ENCODE measurements at regions not wholly inside any gene's neighbourhood (a gene's known extent, or its start where the extent isn't known, plus 50 kb on each side); places are given as distances from the start of the nearest gene placed in this dataset.

DNA sequence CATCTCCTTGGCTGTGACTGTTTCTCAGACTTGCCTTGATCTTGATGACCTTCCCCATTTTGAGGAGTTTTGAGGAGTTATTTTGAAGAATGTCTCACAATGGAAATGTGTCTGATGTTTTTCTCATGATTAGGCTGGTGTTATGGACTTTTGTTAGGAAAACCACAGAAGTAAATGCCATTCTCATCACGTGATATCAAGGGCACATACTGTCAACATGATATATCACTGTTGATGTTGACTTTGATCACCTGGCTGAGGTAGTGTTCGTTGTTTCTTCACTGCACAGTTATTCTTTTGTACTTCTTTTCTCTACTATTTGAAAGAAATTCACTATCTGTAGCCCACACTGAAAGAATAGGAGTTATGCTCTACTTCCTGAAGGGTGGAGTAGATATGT, 194.7 kb upstream of the MPHOSPH6 start:
- H3K4me1 ChIP-seq, result no peaks in the 10 kb centered on the region
- ATAC-seq (ENCODE audit: low FRiP score in 2 of 2) (no peak), DNase-seq (no peak)
- TF ChIP-seq EP300 (IDR thresholded peaks at IDR 0.05) (no peak), POLR2AphosphoS5 (IDR thresholded peaks at IDR 0.05) (no peak), POLR2A (IDR thresholded peaks at IDR 0.05) (no peak)
- TF ChIP-seq, protein P1, sequence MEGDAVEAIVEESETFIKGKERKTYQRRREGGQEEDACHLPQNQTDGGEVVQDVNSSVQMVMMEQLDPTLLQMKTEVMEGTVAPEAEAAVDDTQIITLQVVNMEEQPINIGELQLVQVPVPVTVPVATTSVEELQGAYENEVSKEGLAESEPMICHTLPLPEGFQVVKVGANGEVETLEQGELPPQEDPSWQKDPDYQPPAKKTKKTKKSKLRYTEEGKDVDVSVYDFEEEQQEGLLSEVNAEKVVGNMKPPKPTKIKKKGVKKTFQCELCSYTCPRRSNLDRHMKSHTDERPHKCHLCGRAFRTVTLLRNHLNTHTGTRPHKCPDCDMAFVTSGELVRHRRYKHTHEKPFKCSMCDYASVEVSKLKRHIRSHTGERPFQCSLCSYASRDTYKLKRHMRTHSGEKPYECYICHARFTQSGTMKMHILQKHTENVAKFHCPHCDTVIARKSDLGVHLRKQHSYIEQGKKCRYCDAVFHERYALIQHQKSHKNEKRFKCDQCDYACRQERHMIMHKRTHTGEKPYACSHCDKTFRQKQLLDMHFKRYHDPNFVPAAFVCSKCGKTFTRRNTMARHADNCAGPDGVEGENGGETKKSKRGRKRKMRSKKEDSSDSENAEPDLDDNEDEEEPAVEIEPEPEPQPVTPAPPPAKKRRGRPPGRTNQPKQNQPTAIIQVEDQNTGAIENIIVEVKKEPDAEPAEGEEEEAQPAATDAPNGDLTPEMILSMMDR (IDR thresholded peaks at IDR 0.05), result no peak
- WGBS, 2 donors, result 59 to 83% methylated on average over 2 of the region's 2 CpGs
- no peaks in the 10 kb centered on the region for H3K36me3 ChIP-seq
- no peaks in the 10 kb centered on the region for H3K27me3 ChIP-seq
- no peaks in the 10 kb centered on the region for H3K9me3 ChIP-seq
- H3K4me3 ChIP-seq, result no peak overlapping the region
- H3K27ac ChIP-seq, result no peak overlapping the region

DNA sequence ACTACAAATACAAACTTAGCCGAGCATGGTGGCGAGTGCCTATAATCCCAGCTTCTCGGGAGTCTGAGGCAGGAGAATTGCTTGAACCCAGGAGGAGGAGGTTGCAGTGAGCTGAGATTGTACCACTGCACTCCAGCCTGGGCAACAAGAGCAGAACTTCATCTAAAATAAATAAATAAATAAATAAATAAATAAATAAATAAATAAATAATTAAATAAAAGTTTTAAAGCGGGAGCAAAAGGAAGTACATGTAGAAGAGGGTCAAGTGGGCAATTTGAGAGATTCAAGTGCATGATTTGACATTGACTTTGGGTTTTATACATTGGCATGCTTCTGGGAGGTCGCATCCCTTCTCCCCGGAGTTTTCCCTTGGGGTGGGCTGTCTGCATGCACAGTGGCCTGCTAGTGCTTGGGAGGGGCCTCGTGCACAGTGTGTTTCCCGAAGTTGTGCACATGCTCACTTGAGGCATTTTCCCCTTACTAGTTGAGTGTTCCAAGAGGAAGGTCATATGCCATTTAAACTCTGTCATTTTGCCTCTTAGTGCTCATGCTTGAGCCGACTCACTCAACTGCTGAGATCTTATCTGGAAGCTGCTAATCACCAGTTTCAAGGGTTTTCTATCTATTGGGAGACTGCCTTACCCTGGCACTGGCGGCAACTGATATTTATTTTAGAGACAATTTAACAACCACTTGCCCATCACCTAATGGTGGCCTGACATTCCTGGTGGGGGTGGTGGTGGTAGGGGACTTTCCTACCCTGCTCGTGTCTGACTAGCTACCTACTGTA, 193.2 kb upstream of the MPHOSPH6 start:
- 74 to 78% methylated on average over 11 of the region's 11 CpGs for WGBS, 2 donors
- H3K4me3 ChIP-seq, result no peak overlapping the region
- no peak for TF ChIP-seq POLR2AphosphoS5 (IDR thresholded peaks at IDR 0.05)
- TF ChIP-seq POLR2A (IDR thresholded peaks at IDR 0.05), result no peak
- H3K36me3 ChIP-seq, result no peaks in the 10 kb centered on the region
- ATAC-seq (ENCODE audit: low FRiP score in 2 of 2) (no peak), DNase-seq (no peak)
- no peaks in the 10 kb centered on the region for H3K27me3 ChIP-seq
- H3K9me3 ChIP-seq, result no peaks in the 10 kb centered on the region
- no peaks in the 10 kb centered on the region for H3K4me1 ChIP-seq
- no peak overlapping the region for H3K27ac ChIP-seq

DNA sequence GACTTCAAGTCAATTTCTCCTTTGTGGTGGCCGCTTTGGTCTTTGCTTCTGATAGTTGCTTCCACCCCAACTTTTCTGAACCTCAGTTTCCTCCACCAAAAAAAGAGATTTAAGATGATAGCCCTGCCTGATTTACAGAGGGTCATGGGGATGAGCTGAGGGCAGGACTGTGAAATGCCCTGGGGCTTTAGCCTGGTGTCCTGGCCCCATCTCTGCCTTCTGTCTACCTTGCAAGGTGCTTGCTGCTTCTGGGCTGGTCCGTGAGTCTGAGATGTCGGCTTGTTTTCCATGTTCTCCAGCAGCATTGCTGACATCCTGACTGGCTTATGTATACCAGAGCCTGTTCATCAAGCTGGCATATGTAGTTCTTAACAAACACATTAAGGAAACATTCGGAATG, 191.9 kb upstream of the MPHOSPH6 start:
- H3K36me3 ChIP-seq, result no peaks in the 10 kb centered on the region
- no peaks in the 10 kb centered on the region for H3K27me3 ChIP-seq
- TF ChIP-seq EP300 (IDR thresholded peaks at IDR 0.05) (no peak), POLR2A (IDR thresholded peaks at IDR 0.05) (no peak), POLR2AphosphoS5 (IDR thresholded peaks at IDR 0.05) (no peak)
- TF ChIP-seq, protein P1 (IDR thresholded peaks at IDR 0.05), result no peak
- no peak overlapping the region for H3K4me3 ChIP-seq
- 86 to 93% methylated on average over 4 of the region's 4 CpGs for WGBS, 2 donors
- DNase-seq, result no peak
- no peak overlapping the region for H3K27ac ChIP-seq
- no peak for ATAC-seq (ENCODE audit: low FRiP score in 2 of 2)
- H3K9me3 ChIP-seq, result no peaks in the 10 kb centered on the region
- no peaks in the 10 kb centered on the region for H3K4me1 ChIP-seq

DNA sequence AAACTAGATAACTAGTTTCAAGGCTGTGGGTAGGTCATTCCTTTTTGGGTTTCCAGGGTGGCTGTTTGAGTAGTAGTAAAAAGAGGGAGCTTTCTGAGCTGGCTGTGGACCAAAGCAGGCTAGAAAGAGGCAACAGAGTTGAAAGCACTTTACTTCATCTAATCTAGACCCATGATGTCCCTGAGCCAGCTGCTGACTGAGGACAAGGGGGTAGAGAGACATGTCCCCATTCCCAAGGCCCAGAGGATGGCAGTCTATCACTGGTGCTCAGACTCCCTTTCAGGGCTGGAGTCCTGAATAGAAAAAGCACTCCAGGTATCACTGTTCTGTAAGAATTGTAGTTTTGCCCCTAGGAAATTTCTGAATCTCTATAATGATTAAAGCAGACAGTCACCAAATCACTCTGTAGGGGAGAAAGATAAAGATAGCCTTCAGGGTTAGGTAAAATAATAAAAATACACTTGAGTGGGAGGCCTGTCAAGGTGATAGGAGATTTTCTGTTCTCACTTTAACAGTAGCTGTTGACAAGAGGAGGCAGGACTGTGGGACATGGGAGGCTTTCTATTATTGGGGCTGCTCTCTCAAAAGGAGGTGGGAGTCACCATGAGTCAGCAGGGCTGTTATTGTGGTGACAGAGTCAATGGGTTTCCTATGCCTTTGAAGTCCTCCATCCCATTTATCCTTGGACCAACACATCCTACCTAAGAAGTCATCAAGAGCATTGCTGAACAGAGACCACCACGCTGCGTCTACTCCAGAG, 190.2 kb upstream of the MPHOSPH6 start:
- ATAC-seq (ENCODE audit: low FRiP score in 2 of 2) (no peak), DNase-seq (no peak)
- WGBS, 2 donors, result 94 to 100% methylated on average over 2 of the region's 2 CpGs
- Histone ChIP-seq H3K4me3 (no peak overlapping the region), H3K27me3 (no peaks in the 10 kb centered on the region), H3K9me3 (no peaks in the 10 kb centered on the region), H3K36me3 (no peaks in the 10 kb centered on the region), H3K27ac (no peak overlapping the region), H3K4me1 (no peaks in the 10 kb centered on the region)
- TF ChIP-seq, protein P1 (IDR thresholded peaks at IDR 0.05), result no peak
- TF ChIP-seq POLR2A (IDR thresholded peaks at IDR 0.05) (no peak), POLR2AphosphoS5 (IDR thresholded peaks at IDR 0.05) (no peak), EP300 (IDR thresholded peaks at IDR 0.05) (no peak)

DNA sequence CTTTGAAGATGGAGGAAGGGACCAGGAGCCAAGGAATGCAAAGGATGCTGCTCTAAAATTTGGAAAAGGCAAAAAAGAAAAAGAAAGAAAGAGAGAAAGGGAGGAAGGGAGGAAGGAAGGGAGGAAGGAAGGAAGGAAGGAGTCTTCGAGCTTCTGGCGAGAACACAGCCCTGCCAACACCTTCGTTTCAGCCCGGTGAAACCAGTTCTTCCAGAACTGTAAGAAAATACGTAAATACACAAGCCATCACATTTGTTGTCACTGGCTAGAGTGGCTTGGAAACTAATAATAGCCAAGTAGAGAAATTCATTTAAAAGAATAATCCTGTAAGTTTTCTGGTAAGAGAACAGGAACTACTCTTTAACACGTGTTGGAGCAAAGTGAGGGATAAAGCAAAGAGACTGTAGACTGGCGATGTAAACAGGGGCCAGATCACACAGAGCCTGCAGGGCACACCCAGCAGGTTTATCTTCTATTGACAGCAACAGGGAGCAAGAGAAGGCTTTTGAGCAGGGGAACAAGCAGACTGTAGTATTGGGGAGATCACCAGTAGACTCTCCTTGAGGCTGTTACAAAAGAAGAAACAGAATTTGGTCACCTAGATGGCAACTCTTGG, 188.7 kb upstream of the MPHOSPH6 start:
- DNase-seq, result no peak
- H3K4me1 ChIP-seq, result no peaks in the 10 kb centered on the region

More for the DNA sequence above, 188.7 kb upstream of the MPHOSPH6 start:
- ATAC-seq (ENCODE audit: low FRiP score in 2 of 2), result no peak
- Histone ChIP-seq H3K27ac (no peak overlapping the region), H3K27me3 (no peaks in the 10 kb centered on the region), H3K9me3 (no peaks in the 10 kb centered on the region), H3K36me3 (no peaks in the 10 kb centered on the region), H3K4me3 (no peak overlapping the region)
- WGBS, 2 donors, result 46 to 55% methylated on average over 7 of the region's 7 CpGs
- no peak for TF ChIP-seq POLR2A (IDR thresholded peaks at IDR 0.05)
- TF ChIP-seq, protein P1 (IDR thresholded peaks at IDR 0.05), result no peak
- TF ChIP-seq EP300 (IDR thresholded peaks at IDR 0.05), result no peak
- TF ChIP-seq POLR2AphosphoS5 (IDR thresholded peaks at IDR 0.05), result no peak

Measured in upper lobe of left lung (tissue), 6 donors.